K562 (cell line): ENCODE measurements at regions not wholly inside any gene's neighbourhood (a gene's known extent, or its start where the extent isn't known, plus 50 kb on each side); places are given as distances from the start of the nearest gene placed in this dataset.

ENCODE experiments used
- ATAC-seq: fragments of 200-7000 bp; cut with Tn5 transposase; 3 replicates; pipeline ENCODE4 v1.9.1; 2020; ENCODE audit warnings: moderate library complexity
- BruUV-seq: library from RNA; stranded (reverse); fragments of 400-500 nt; replicated peaks from 2 replicates; lab custom pipeline; 2021; lab: Mats Ljungman, UMichigan
- CTCF ChIA-PET: fragments of 300-600 bp; formaldehyde crosslinking; extraction: SDS; loops from one replicate; lab custom pipeline; 2021; ENCODE audit warnings: low intra/inter-chr PET ratio; lab: Yijun Ruan, JAX
- POLR2A ChIA-PET: fragments of 300-600, 350-650 bp; sonication (Branson Sonifier 250); formaldehyde crosslinking; extraction: SDS; loops from one replicate; lab custom pipeline; 2021; ENCODE audit warnings: antibody characterized with exemption, inconsistent platforms; lab: Yijun Ruan, JAX
- DNase-seq, 4 experiments: peaks; one replicate each; pipeline versions ENCODE4 v3.0.0 to v3.0.0-alpha.2; 2011 to 2018; ENCODE audit warnings: low spot score in 3 of 4, mixed read lengths in 3 of 4; ENCODE audit errors: extremely low read depth in 1 of 4
- FAIRE-seq: peaks from 2 replicates; lab custom pipeline; 2011; peaks lifted over from hg19 to GRCh38; lab: Jason Lieb, UNC
- H2AFZ ChIP-seq: 2 replicates; pipeline ENCODE4 v1.6.0; 2011; ENCODE audit warnings: low read depth, low read length, control low read depth, inconsistent platforms
- H3K27ac ChIP-seq: fragments of 200-600 bp; 3 replicates; pipeline ENCODE4 v1.8.0; 2011; ENCODE audit warnings: low read depth, mild to moderate bottlenecking, control low read depth, inconsistent platforms, low read length, moderate library complexity, mixed read lengths; ENCODE audit errors: extremely low read depth
- H3K27me3 ChIP-seq, 2 experiments: fragments of 300-600 bp in 1 of 2; 2 replicates in 1 of 2; 3 replicates in 1 of 2; pipeline versions ENCODE4 v1.6.0 to v1.8.0; 2011; ENCODE audit warnings: inconsistent platforms in 2 of 2, low read length in 2 of 2, mild to moderate bottlenecking in 1 of 2, mixed read lengths in 1 of 2, moderate library complexity in 1 of 2; ENCODE audit not compliant: control insufficient read depth in 2 of 2, insufficient read depth in 2 of 2
- H3K36me3 ChIP-seq: fragments of 300-600 bp; 3 replicates; pipeline ENCODE4 v1.8.0; 2011; ENCODE audit warnings: mild to moderate bottlenecking, low read length, inconsistent platforms; ENCODE audit not compliant: control insufficient read depth, insufficient read depth
- H3K4me1 ChIP-seq, 2 experiments: fragments of 200-600 bp in 1 of 2; replicated peaks in 1 of 2; 2 replicates in 1 of 2; 3 replicates in 1 of 2; pipeline versions ENCODE4 v1.5.1 to v1.8.0; 2011; ENCODE audit warnings: inconsistent platforms in 2 of 2, low read length in 2 of 2, mild to moderate bottlenecking in 1 of 2, mixed read lengths in 1 of 2, moderate library complexity in 1 of 2; ENCODE audit not compliant: control insufficient read depth in 2 of 2, insufficient read depth in 2 of 2
- H3K4me2 ChIP-seq: 2 replicates; pipeline ENCODE4 v1.6.1; 2011; ENCODE audit warnings: low read length, control low read depth, inconsistent platforms, mixed read lengths; ENCODE audit not compliant: insufficient read depth
- H3K4me3 ChIP-seq: fragments of 200-600 bp; sonication (generic), shearing (Covaris generic); 2 replicates; pipeline ENCODE4 v1.5.1; 2016; ENCODE audit warnings: control low read depth, inconsistent platforms
- H3K79me2 ChIP-seq: fragments of 200-600 bp; 3 replicates; pipeline ENCODE4 v1.8.0; 2011; ENCODE audit warnings: low read length, inconsistent platforms; ENCODE audit not compliant: control insufficient read depth, insufficient read depth
- H3K9ac ChIP-seq, 2 experiments: 2 replicates each; pipeline versions ENCODE4 v1.6.0 to v1.6.1; 2011; ENCODE audit warnings: low read depth in 2 of 2, low read length in 2 of 2, control low read depth in 1 of 2, inconsistent platforms in 1 of 2, mild to moderate bottlenecking in 1 of 2, mixed read lengths in 1 of 2; ENCODE audit not compliant: insufficient read depth in 1 of 2
- H3K9me1 ChIP-seq: one replicate; pipeline ENCODE4 v1.6.0; 2011; ENCODE audit warnings: inconsistent platforms, mild to moderate bottlenecking, low read length, moderate library complexity; ENCODE audit not compliant: control insufficient read depth, insufficient read depth
- H3K9me3 ChIP-seq: replicated peaks from 2 replicates; pipeline ENCODE4 v1.5.1; 2011; ENCODE audit warnings: low read depth, low read length, inconsistent platforms; ENCODE audit not compliant: control insufficient read depth, insufficient read depth
- H4K20me1 ChIP-seq: replicated peaks from 2 replicates; pipeline ENCODE4 v1.6.1; 2011; ENCODE audit warnings: low read length, inconsistent platforms, mixed read lengths; ENCODE audit not compliant: control insufficient read depth, insufficient read depth
- BDP1 ChIP-seq: IDR thresholded peaks from 3 replicates; pipeline ENCODE4 v1.6.1; 2011; ENCODE audit not compliant: insufficient read length, insufficient read depth
- C11orf30 ChIP-seq: fragments of 450-650 bp; IDR thresholded peaks from 2 replicates; pipeline ENCODE4 v1.6.1; 2016; ENCODE audit warnings: low read depth, mild to moderate bottlenecking
- CBX2 ChIP-seq: fragments of 200-600 bp; sonication (generic); IDR thresholded peaks from one replicate; pipeline ENCODE4 v1.6.1; 2012; ENCODE audit warnings: mild to moderate bottlenecking, low read length, inconsistent platforms; ENCODE audit not compliant: insufficient read depth, poor library complexity, severe bottlenecking
- DMBX1 ChIP-seq: fragments of 250-450 bp; sonication (Bioruptor Pico); IDR thresholded peaks from 2 replicates; pipeline ENCODE4 v1.8.0; 2022; ENCODE audit warnings: inconsistent platforms, mild to moderate bottlenecking, moderate library complexity, borderline replicate concordance
- GTF2E2 ChIP-seq: fragments of 200-800 bp; sonication (Bioruptor generic); IDR thresholded peaks from 2 replicates; pipeline ENCODE4 v1.6.1; 2016; ENCODE audit warnings: missing genetic modification characterization, missing compliant biosample characterization
- HDGF ChIP-seq: fragments of 450-650 bp; IDR thresholded peaks from 2 replicates; pipeline ENCODE4 v1.6.1; 2016
- HSF4 ChIP-seq: fragments of 250-450 bp; sonication (Bioruptor Pico); IDR thresholded peaks from 2 replicates; pipeline ENCODE4 v2.1.2; 2022; ENCODE audit warnings: mild to moderate bottlenecking, moderate library complexity, borderline replicate concordance
- MIER1 ChIP-seq: fragments of 450-650 bp; IDR thresholded peaks from 2 replicates; pipeline ENCODE4 v1.6.1; 2016; ENCODE audit warnings: antibody characterized with exemption, mild to moderate bottlenecking, low read depth
- NFXL1 ChIP-seq: fragments of 450-650 bp; formaldehyde crosslinking; IDR thresholded peaks from 2 replicates; pipeline ENCODE4 v1.4.0; 2021; ENCODE audit warnings: mild to moderate bottlenecking
- NR2C1 ChIP-seq, 2 experiments: fragments of 450-650 bp; IDR thresholded peaks; 2 replicates each; pipeline ENCODE4 v1.6.1; 2017; ENCODE audit warnings: mild to moderate bottlenecking in 2 of 2, antibody characterized with exemption in 1 of 2, inconsistent platforms in 1 of 2, missing compliant biosample characterization in 1 of 2, missing genetic modification characterization in 1 of 2
- NRF1 ChIP-seq, 2 experiments: fragments of 450-650 bp; IDR thresholded peaks in 1 of 2; conservative IDR thresholded peaks in 1 of 2; 2 replicates each; pipeline ENCODE4 v1.6.1; 2014; ENCODE audit warnings: mild to moderate bottlenecking in 2 of 2
- PURB ChIP-seq: sonication (generic); formaldehyde crosslinking; IDR thresholded peaks from 2 replicates; pipeline ENCODE4 v1.9.0; 2021; ENCODE audit warnings: low read depth, mild to moderate bottlenecking, missing genetic modification reagents
- whole genome bisulfite sequencing: fragments of 100-300 bp; shearing (Covaris generic); methylation state at CpG from one replicate; pipeline ENCODE4 v1.1.6; 2016; ENCODE audit warnings: low coverage, mixed read lengths; ENCODE audit not compliant: insufficient coverage; ENCODE audit errors: missing lambda C conversion rate; 5-methylcytosine and 5-hydroxymethylcytosine counted together
- in situ Hi-C: fragments of 300-500 bp; cut with MboI; formaldehyde crosslinking; loops from 4 replicates; pipeline ENCODE4 v1.15.0; 2018; ENCODE audit warnings: inconsistent platforms, mixed read lengths
- intact Hi-C: fragments of 100-400 bp; cut with micrococcal nuclease; formaldehyde crosslinking; loops from 2 replicates; pipeline ENCODE4 v1.14.2; 2022

DNA sequence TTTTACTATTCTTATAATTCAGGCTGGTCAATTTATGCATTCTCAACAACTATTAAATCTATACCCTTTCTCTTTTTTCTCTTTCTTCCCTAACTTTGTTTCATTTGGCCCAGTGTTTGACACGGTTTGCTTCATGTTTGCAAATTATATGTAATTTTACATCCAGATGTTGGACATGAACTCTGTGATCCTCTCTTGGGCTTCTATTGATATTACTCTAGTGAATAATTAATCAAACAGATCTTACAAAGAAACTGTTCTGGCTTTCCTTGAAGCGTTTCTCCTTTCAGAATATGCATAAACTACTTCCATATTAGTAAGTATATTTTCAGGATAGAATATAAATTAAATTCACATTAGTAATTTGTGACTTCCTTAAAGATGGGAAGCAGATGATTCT, 225.1 kb upstream of the TMEFF2 start:
- Histone ChIP-seq H3K9ac (no peak overlapping the region), H3K79me2 (no peaks in the 10 kb centered on the region), H3K4me1 (no peaks in the 10 kb centered on the region), H4K20me1 (no peaks in the 10 kb centered on the region), H3K4me3 (no peak overlapping the region), H3K4me2 (no peak overlapping the region), H3K27ac (no peak overlapping the region), H3K9me1 (no peaks in the 10 kb centered on the region), H3K36me3 (no peaks in the 10 kb centered on the region), H2AFZ (no peak overlapping the region), H3K27me3 (no peaks in the 10 kb centered on the region), H3K9me3 (no peaks in the 10 kb centered on the region; the same call in 1 of the 2 replicates)
- DNase-seq (no peak), FAIRE-seq (no peak), ATAC-seq (no peak)
- ChIA-PET POLR2A (no interaction called here), CTCF (no interaction called here)
- in situ Hi-C loops (no loop called here), intact Hi-C loops (no loop called here)
- 0% methylated on average over 2 of the region's 2 CpGs for whole genome bisulfite sequencing
- BruUV-seq, result no TSS peak
- TF ChIP-seq HSF4 (CRISPR knock-in tag), result no peak
- no peak for TF ChIP-seq C11orf30
- no peak for TF ChIP-seq HDGF
- no peak for TF ChIP-seq CBX2
- no peak for TF ChIP-seq PURB
- no peak for TF ChIP-seq NFXL1 (CRISPR knock-in tag)
- no peak for TF ChIP-seq NRF1 (conservative IDR thresholded peaks at IDR 0.05 in 1 of 2, IDR thresholded peaks at IDR 0.05 in 1 of 2)
- TF ChIP-seq MIER1, result no peak
- no peak for TF ChIP-seq NR2C1 (IDR thresholded peaks at IDR 0.05)
- no peak for TF ChIP-seq NR2C1 (tag; IDR thresholded peaks at IDR 0.05)
- no peak for TF ChIP-seq BDP1
- no peak for TF ChIP-seq DMBX1
- no peak for TF ChIP-seq GTF2E2 (tag)
